CD4-positive, alpha-beta T cell treated with Interleukin-21 for 1 hour (primary cell): ENCODE measurements at regions not wholly inside any gene's neighbourhood (a gene's known extent, or its start where the extent isn't known, plus 50 kb on each side); places are given as distances from the start of the nearest gene placed in this dataset.

Experiments used
- DNase-seq: peaks from one replicate; pipeline ENCODE4 v3.0.0-alpha.2; 2020

- no peak for DNase-seq
Observed at GRCh38 chr5:175021841-175022625, 297.7 kb downstream of the MSX2 start.

GRCh38 chr5:175021321-175021720 is 296.9 kb downstream of the MSX2 start:
- no peak for DNase-seq

GRCh38 chr5:175015028-175015685 is 290.8 kb downstream of the MSX2 start:
- DNase-seq: no peak

GRCh38 chr5:175013251-175013650 is 288.9 kb downstream of the MSX2 start:
- no peak for DNase-seq

GRCh38 chr5:175012267-175012666 is 287.9 kb downstream of the MSX2 start:
- no peak for DNase-seq

- DNase-seq: no peak
Observed at GRCh38 chr5:175003531-175003930, 279.1 kb downstream of the MSX2 start.

- DNase-seq: no peak
Observed at GRCh38 chr5:175001876-175002645, 277.7 kb downstream of the MSX2 start.

- DNase-seq: no peak
Observed at GRCh38 chr5:175001311-175001710, 276.9 kb downstream of the MSX2 start.

- no peak for DNase-seq
Observed at GRCh38 chr5:174999581-174999980, 275.2 kb downstream of the MSX2 start.

GRCh38 chr5:174998131-174998730 is 273.8 kb downstream of the MSX2 start:
- no peak for DNase-seq

- DNase-seq: no peak
Observed at GRCh38 chr5:174997688-174998087, 273.3 kb downstream of the MSX2 start.

GRCh38 chr5:174996941-174997340 is 272.6 kb downstream of the MSX2 start:
- DNase-seq: no peak

- DNase-seq: no peak
Observed at GRCh38 chr5:174995827-174996226, 271.4 kb downstream of the MSX2 start.

GRCh38 chr5:174991847-174992246 is 267.5 kb downstream of the MSX2 start:
- no peak for DNase-seq

GRCh38 chr5:174990909-174991308 is 266.5 kb downstream of the MSX2 start:
- DNase-seq: no peak

- no peak for DNase-seq
Observed at GRCh38 chr5:174987443-174988012, 263.1 kb downstream of the MSX2 start.

GRCh38 chr5:174984863-174985262 is 260.5 kb downstream of the MSX2 start:
- DNase-seq: no peak

GRCh38 chr5:174982485-174982884 is 258.1 kb downstream of the MSX2 start:
- no peak for DNase-seq

GRCh38 chr5:174981416-174981815 is 257.0 kb downstream of the MSX2 start:
- DNase-seq: no peak

- no peak for DNase-seq
Observed at GRCh38 chr5:174980952-174981351, 256.6 kb downstream of the MSX2 start.

- no peak for DNase-seq
Observed at GRCh38 chr5:174972291-174972690, 247.9 kb downstream of the MSX2 start.

GRCh38 chr5:174971210-174971609 is 246.8 kb downstream of the MSX2 start:
- no peak for DNase-seq

- DNase-seq: no peak
Observed at GRCh38 chr5:174970502-174970901, 246.1 kb downstream of the MSX2 start.
